ENCODE measurements at regions not wholly inside any gene's neighbourhood (a gene's known extent, or its start where the extent isn't known, plus 50 kb on each side); places are given as distances from the start of the nearest gene placed in this dataset.

- TF ChIP-seq POLR2AphosphoS5 (IDR thresholded peaks at IDR 0.05), result no peak
- TF ChIP-seq CTCF (IDR thresholded peaks at IDR 0.05), result no peak
Measured at GRCh38 chr4:28730304-28730703, 1869.7 kb downstream of the STIM2 start.
